ENCODE measurements at regions not wholly inside any gene's neighbourhood (a gene's known extent, or its start where the extent isn't known, plus 50 kb on each side); places are given as distances from the start of the nearest gene placed in this dataset.

DNA sequence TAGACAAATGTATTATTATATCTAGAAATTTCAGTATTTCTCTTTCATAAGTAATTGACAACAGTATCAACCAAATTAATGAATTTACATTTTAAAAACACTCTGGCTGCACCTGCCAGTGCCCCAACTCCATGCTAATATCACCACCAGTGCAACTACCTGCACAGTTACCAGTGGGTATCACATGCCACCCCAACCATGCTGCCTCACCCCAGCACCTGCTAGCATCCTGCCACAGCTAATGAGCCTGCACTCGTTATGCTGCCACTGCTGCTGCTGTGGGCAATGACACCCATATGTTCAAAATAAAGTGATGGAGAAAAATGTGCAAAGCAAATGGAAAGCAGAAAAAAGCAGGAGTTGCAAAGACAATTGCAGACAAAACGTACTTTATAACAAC is 855.9 kb upstream of the MANEA start:
- ChIA-PET CTCF (no interaction called here), POLR2A (no interaction called here)
- H3K4me3 ChIP-seq (replicated peaks in 1 of 3; ENCODE audit: insufficient read depth in 1 of 3, low read depth in 1 of 3, low read length in 3 of 3): no peak overlapping the region
- H2AFZ ChIP-seq (ENCODE audit: low read depth, low read length): no peak overlapping the region
- BruUV-seq (replicated peaks): no TSS peak
- no peaks in the 10 kb centered on the region for H3K4me1 ChIP-seq (ENCODE audit: control insufficient read depth, extremely low read depth, insufficient read depth, low read length)
- DNase-seq (ENCODE audit: low read depth, low spot score) (no peak), FAIRE-seq (no peak)
- H3K79me2 ChIP-seq (ENCODE audit: control insufficient read depth, insufficient read depth, low read length): no peaks in the 10 kb centered on the region
- no peaks in the 10 kb centered on the region for H3K27me3 ChIP-seq (ENCODE audit: control insufficient read depth in 2 of 2, insufficient read depth in 2 of 2, low read length in 2 of 2)
- no peak overlapping the region for H3K27ac ChIP-seq (ENCODE audit: insufficient read depth, low read depth, low read length)
- no peak overlapping the region for H3K9ac ChIP-seq (replicated peaks; ENCODE audit: extremely low read depth, insufficient read depth, low read length)
- no peaks in the 10 kb centered on the region for H4K20me1 ChIP-seq (replicated peaks; ENCODE audit: control insufficient read depth, extremely low read depth, insufficient read depth, low read length)
- H3K9me3 ChIP-seq (replicated peaks; ENCODE audit: control insufficient read depth, insufficient read depth, low read length): no peaks in the 10 kb centered on the region
- no peaks in the 10 kb centered on the region for H3K9me1 ChIP-seq (replicated peaks; ENCODE audit: control insufficient read depth, extremely low read depth, insufficient read depth, low read length)
- dilution Hi-C loops (cut with MboI; ENCODE audit: extremely low pct_ligation_motif_present, low sequenced_read_pairs) (no loop called here), intact Hi-C loops (cut with micrococcal nuclease) (no loop called here)
- no peak overlapping the region for H3K4me2 ChIP-seq (ENCODE audit: insufficient read depth, low read length)
- H3K36me3 ChIP-seq (ENCODE audit: control insufficient read depth in 2 of 2, extremely low read depth in 1 of 2, insufficient read depth in 2 of 2, low read length in 2 of 2): no peaks in the 10 kb centered on the region
- TF ChIP-seq EZH2 (IDR thresholded peaks at IDR 0.05; ENCODE audit: borderline replicate concordance, low read depth, low read length, severe bottlenecking) (no peak), JUN (IDR thresholded peaks at IDR 0.05; ENCODE audit: borderline replicate concordance, insufficient read depth, insufficient read length, low read depth) (no peak), POLR2A (IDR thresholded peaks at IDR 0.05; ENCODE audit: low read depth, low read length) (no peak), FOS (IDR thresholded peaks at IDR 0.05; ENCODE audit: borderline replicate concordance, insufficient read depth, low read length) (no peak), CTCF (IDR thresholded peaks at IDR 0.05; ENCODE audit: extremely low read depth in 1 of 2, insufficient read depth in 1 of 2, low read depth in 1 of 2, low read length in 2 of 2) (no peak), GATA2 (IDR thresholded peaks at IDR 0.05; ENCODE audit: insufficient read depth, insufficient read length, low read depth, low read length) (no peak), MYC (IDR thresholded peaks at IDR 0.05; ENCODE audit: low read depth, low read length) (no peak)
- TF ChIP-seq, protein P1, sequence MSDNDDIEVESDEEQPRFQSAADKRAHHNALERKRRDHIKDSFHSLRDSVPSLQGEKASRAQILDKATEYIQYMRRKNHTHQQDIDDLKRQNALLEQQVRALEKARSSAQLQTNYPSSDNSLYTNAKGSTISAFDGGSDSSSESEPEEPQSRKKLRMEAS (IDR thresholded peaks at IDR 0.05; ENCODE audit: insufficient read depth, insufficient read length): no peak
